Stomach smooth muscle (tissue), 2 donors: ENCODE measurements at regions not wholly inside any gene's neighbourhood (a gene's known extent, or its start where the extent isn't known, plus 50 kb on each side); places are given as distances from the start of the nearest gene placed in this dataset.

Source experiments
- H3K27ac ChIP-seq: one replicate; pipeline ENCODE4 v1.7.0; 2013; ENCODE audit warnings: mild to moderate bottlenecking, low read length, inconsistent platforms
- H3K27me3 ChIP-seq, 2 donors: one replicate each; pipeline ENCODE4 v1.7.0; 2013; ENCODE audit warnings: low read length in 2 of 2; ENCODE audit not compliant: insufficient read depth in 2 of 2, control insufficient read depth in 1 of 2
- H3K36me3 ChIP-seq, 2 donors: one replicate each; pipeline ENCODE4 v1.7.0; 2013; ENCODE audit warnings: low read length in 2 of 2; ENCODE audit not compliant: control insufficient read depth in 2 of 2, insufficient read depth in 2 of 2
- H3K4me1 ChIP-seq: one replicate; pipeline ENCODE4 v1.7.0; 2013; ENCODE audit warnings: low read length; ENCODE audit not compliant: control insufficient read depth, insufficient read depth
- H3K4me3 ChIP-seq, 2 donors: one replicate each; pipeline ENCODE4 v1.7.0; 2013; ENCODE audit warnings: low read length in 2 of 2
- H3K9ac ChIP-seq, 2 donors: one replicate each; pipeline ENCODE4 v1.7.0; 2013; ENCODE audit warnings: low read length in 2 of 2, mild to moderate bottlenecking in 1 of 2
- H3K9me3 ChIP-seq, 2 donors: one replicate each; pipeline ENCODE4 v1.7.0; 2013; ENCODE audit warnings: low read length in 2 of 2; ENCODE audit not compliant: control insufficient read depth in 2 of 2
- donor health status: healthy.
- donor health status: Pancreatic carcinoma.

- Histone ChIP-seq H3K9me3 (no peaks in the 10 kb centered on the region), H3K36me3 (no peaks in the 10 kb centered on the region), H3K4me1 (no peaks in the 10 kb centered on the region), H3K9ac (no peak overlapping the region), H3K27me3 (no peaks in the 10 kb centered on the region), H3K4me3 (no peak overlapping the region), H3K27ac (no peak overlapping the region)
These were observed 1345.6 kb downstream of the FSCB start for GRCh38 chr14:43161477-43161876.

GRCh38 chr14:43157661-43158060 is 1349.4 kb downstream of the FSCB start:
- no peak overlapping the region for H3K4me3 ChIP-seq
- H3K27ac ChIP-seq, result no peak overlapping the region
- no peak overlapping the region for H3K9ac ChIP-seq
- no peaks in the 10 kb centered on the region for H3K36me3 ChIP-seq
- no peaks in the 10 kb centered on the region for H3K27me3 ChIP-seq
- H3K9me3 ChIP-seq, result no peaks in the 10 kb centered on the region
- H3K4me1 ChIP-seq, result no peaks in the 10 kb centered on the region

GRCh38 chr14:43155924-43156323 is 1351.2 kb downstream of the FSCB start:
- Histone ChIP-seq H3K9ac (no peak overlapping the region), H3K9me3 (no peaks in the 10 kb centered on the region), H3K4me3 (no peak overlapping the region), H3K27me3 (no peaks in the 10 kb centered on the region), H3K27ac (no peak overlapping the region), H3K4me1 (no peaks in the 10 kb centered on the region), H3K36me3 (no peaks in the 10 kb centered on the region)

GRCh38 chr14:43155258-43155657 is 1351.8 kb downstream of the FSCB start:
- Histone ChIP-seq H3K9me3 (no peaks in the 10 kb centered on the region), H3K4me3 (no peak overlapping the region), H3K4me1 (no peaks in the 10 kb centered on the region), H3K9ac (no peak overlapping the region), H3K27ac (no peak overlapping the region), H3K27me3 (no peaks in the 10 kb centered on the region), H3K36me3 (no peaks in the 10 kb centered on the region)

GRCh38 chr14:43147485-43147884 is 1359.6 kb downstream of the FSCB start:
- Histone ChIP-seq H3K4me1 (no peaks in the 10 kb centered on the region), H3K27ac (no peak overlapping the region), H3K9ac (no peak overlapping the region), H3K36me3 (no peaks in the 10 kb centered on the region), H3K4me3 (no peak overlapping the region), H3K9me3 (no peaks in the 10 kb centered on the region), H3K27me3 (no peaks in the 10 kb centered on the region)

- Histone ChIP-seq H3K36me3 (no peaks in the 10 kb centered on the region), H3K4me3 (no peak overlapping the region), H3K4me1 (no peaks in the 10 kb centered on the region), H3K9me3 (no peaks in the 10 kb centered on the region), H3K9ac (no peak overlapping the region), H3K27me3 (no peaks in the 10 kb centered on the region), H3K27ac (no peak overlapping the region)
These were observed 1361.7 kb downstream of the FSCB start for GRCh38 chr14:43145361-43145760.

GRCh38 chr14:43143106-43143505 is 1364.0 kb downstream of the FSCB start:
- no peaks in the 10 kb centered on the region for H3K9me3 ChIP-seq
- no peak overlapping the region for H3K27ac ChIP-seq
- no peak overlapping the region for H3K4me3 ChIP-seq
- H3K36me3 ChIP-seq, result no peaks in the 10 kb centered on the region
- no peaks in the 10 kb centered on the region for H3K27me3 ChIP-seq
- no peaks in the 10 kb centered on the region for H3K4me1 ChIP-seq
- H3K9ac ChIP-seq, result no peak overlapping the region

GRCh38 chr14:43141636-43142191 is 1365.4 kb downstream of the FSCB start:
- Histone ChIP-seq H3K27me3 (no peaks in the 10 kb centered on the region), H3K36me3 (no peaks in the 10 kb centered on the region), H3K9ac (no peak overlapping the region), H3K9me3 (no peaks in the 10 kb centered on the region), H3K4me1 (no peaks in the 10 kb centered on the region), H3K27ac (no peak overlapping the region), H3K4me3 (no peak overlapping the region)

- H3K9ac ChIP-seq, result no peak overlapping the region
- no peak overlapping the region for H3K27ac ChIP-seq
- no peaks in the 10 kb centered on the region for H3K27me3 ChIP-seq
These were observed 1366.6 kb downstream of the FSCB start for GRCh38 chr14:43140453-43140852.

GRCh38 chr14:43135877-43136411 is 1371.1 kb downstream of the FSCB start:
- Histone ChIP-seq H3K27me3 (no peaks in the 10 kb centered on the region), H3K4me3 (no peak overlapping the region)

More at GRCh38 chr14:43140453-43140852, 1366.6 kb downstream of the FSCB start:
- Histone ChIP-seq H3K4me1 (no peaks in the 10 kb centered on the region), H3K36me3 (no peaks in the 10 kb centered on the region), H3K4me3 (no peak overlapping the region), H3K9me3 (no peaks in the 10 kb centered on the region)

GRCh38 chr14:43132441-43132840 is 1374.6 kb downstream of the FSCB start:
- Histone ChIP-seq H3K27me3 (no peaks in the 10 kb centered on the region), H3K27ac (no peak overlapping the region), H3K4me1 (no peaks in the 10 kb centered on the region), H3K4me3 (no peak overlapping the region), H3K36me3 (no peaks in the 10 kb centered on the region), H3K9ac (no peak overlapping the region), H3K9me3 (no peaks in the 10 kb centered on the region)

More at GRCh38 chr14:43135877-43136411, 1371.1 kb downstream of the FSCB start:
- Histone ChIP-seq H3K4me1 (no peaks in the 10 kb centered on the region), H3K27ac (no peak overlapping the region), H3K9ac (no peak overlapping the region), H3K36me3 (no peaks in the 10 kb centered on the region), H3K9me3 (no peaks in the 10 kb centered on the region)
